Ishikawa (cell line): ENCODE measurements at regions not wholly inside any gene's neighbourhood (a gene's known extent, or its start where the extent isn't known, plus 50 kb on each side); places are given as distances from the start of the nearest gene placed in this dataset.

ENCODE experiments used
- EGR1 ChIP-seq: IDR thresholded peaks from 2 replicates; pipeline ENCODE4 v1.6.1; 2012
- RAD21 ChIP-seq: IDR thresholded peaks from 2 replicates; pipeline ENCODE4 v1.6.1; 2012; ENCODE audit warnings: low read depth
- TF ChIP-seq, protein P1 (sequence below): IDR thresholded peaks from 2 replicates; pipeline ENCODE4 v1.6.1; 2012

GRCh38 chr3:30195352-30195751 is 411.0 kb upstream of the TGFBR2 start:
- TF ChIP-seq EGR1 = no peak
- no peak for TF ChIP-seq RAD21
- TF ChIP-seq, protein P1, sequence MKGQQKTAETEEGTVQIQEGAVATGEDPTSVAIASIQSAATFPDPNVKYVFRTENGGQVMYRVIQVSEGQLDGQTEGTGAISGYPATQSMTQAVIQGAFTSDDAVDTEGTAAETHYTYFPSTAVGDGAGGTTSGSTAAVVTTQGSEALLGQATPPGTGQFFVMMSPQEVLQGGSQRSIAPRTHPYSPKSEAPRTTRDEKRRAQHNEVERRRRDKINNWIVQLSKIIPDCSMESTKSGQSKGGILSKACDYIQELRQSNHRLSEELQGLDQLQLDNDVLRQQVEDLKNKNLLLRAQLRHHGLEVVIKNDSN = no peak
